ENCODE measurements at regions not wholly inside any gene's neighbourhood (a gene's known extent, or its start where the extent isn't known, plus 50 kb on each side); places are given as distances from the start of the nearest gene placed in this dataset.

DNA sequence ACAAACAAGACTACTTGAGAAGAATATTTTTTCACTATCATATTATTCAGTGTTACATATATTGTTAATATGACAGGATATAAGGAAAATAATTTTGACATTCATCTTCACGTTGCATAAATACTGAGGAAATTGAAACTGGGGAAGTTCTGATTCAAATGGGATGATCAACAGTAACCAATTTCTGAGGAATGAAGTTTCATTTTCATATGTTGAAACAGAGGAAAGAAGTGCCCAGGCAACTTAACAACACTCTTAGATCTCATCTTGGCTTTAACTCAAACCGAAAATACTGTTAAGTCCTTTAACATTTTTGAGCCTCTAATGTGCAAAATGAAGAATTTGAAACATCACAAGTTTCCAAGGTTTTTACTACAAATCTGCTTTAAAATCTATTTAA lies 612.2 kb upstream of the VRK2 start:
- no peak overlapping the region for H3K4me3 ChIP-seq (ENCODE audit: control insufficient read depth, low read depth, low read length)
- no peak for DNase-seq (ENCODE audit: low read depth)
- TF ChIP-seq, protein P1, sequence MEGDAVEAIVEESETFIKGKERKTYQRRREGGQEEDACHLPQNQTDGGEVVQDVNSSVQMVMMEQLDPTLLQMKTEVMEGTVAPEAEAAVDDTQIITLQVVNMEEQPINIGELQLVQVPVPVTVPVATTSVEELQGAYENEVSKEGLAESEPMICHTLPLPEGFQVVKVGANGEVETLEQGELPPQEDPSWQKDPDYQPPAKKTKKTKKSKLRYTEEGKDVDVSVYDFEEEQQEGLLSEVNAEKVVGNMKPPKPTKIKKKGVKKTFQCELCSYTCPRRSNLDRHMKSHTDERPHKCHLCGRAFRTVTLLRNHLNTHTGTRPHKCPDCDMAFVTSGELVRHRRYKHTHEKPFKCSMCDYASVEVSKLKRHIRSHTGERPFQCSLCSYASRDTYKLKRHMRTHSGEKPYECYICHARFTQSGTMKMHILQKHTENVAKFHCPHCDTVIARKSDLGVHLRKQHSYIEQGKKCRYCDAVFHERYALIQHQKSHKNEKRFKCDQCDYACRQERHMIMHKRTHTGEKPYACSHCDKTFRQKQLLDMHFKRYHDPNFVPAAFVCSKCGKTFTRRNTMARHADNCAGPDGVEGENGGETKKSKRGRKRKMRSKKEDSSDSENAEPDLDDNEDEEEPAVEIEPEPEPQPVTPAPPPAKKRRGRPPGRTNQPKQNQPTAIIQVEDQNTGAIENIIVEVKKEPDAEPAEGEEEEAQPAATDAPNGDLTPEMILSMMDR (IDR thresholded peaks at IDR 0.05; ENCODE audit: control insufficient read depth, insufficient read depth, low read depth, low read length, missing control alignments) = no peak

DNA sequence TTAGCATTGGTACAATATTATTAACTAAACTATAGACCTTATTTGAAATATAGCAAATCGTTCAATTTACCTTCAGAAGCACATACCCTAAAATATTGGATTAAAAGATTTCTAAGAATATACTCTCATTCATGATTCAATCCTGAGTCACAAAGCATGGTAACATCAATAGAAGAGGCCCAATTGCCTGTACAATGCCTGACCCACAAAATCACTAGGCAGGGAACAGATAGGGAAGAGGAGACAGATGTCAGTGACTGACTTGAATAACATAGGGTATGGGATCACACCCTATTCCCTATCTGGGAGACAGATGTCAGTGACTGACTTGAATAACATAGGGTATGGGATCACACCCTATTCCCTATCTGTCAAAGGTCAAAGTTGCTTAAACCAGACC lies 611.6 kb upstream of the VRK2 start:
- H3K4me3 ChIP-seq (ENCODE audit: control insufficient read depth, low read depth, low read length) = no peak overlapping the region
- TF ChIP-seq, protein P1 (IDR thresholded peaks at IDR 0.05; ENCODE audit: control insufficient read depth, insufficient read depth, low read depth, low read length, missing control alignments) = no peak
- no peak for DNase-seq (ENCODE audit: low read depth)

DNA sequence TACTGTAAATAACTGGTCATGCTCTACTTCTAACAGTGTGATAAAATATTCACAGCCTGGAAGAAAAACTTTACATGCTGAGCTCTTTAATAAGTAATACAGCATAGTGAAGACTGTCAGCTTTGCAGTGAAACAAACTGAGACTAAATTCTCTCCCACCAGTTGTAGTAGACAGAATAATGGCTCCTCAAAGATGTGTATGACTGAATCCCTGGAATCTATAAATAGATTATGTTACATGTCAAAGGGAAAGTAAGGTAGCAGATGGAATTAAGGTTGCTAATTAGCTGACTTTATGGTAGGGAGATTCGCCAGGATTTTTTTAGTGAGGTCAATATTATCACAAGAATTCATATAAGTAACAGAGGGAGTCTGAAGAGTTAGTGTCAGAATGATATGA lies 609.5 kb upstream of the VRK2 start:
- DNase-seq (ENCODE audit: low read depth) = no peak
- H3K4me3 ChIP-seq (ENCODE audit: control insufficient read depth, low read depth, low read length) = no peak overlapping the region
- TF ChIP-seq, protein P1 (IDR thresholded peaks at IDR 0.05; ENCODE audit: control insufficient read depth, insufficient read depth, low read depth, low read length, missing control alignments) = no peak

DNA sequence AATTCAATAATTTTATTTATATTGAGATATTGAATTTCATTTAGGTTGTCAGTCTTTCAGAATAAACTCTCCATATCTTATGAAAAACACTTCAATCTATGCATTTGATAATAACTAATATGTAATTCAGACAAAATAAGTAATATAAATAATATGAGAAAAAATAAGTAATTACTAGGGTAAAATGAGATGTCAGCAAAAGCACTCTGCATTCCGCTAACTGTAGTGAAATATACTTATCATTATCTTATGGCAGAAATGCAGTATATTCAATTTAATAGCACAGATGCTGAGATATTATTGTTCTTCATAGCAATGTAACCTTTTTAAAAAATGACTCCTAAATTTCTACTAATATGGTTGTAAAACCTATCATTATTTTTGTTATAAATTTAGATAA lies 606.2 kb upstream of the VRK2 start:
- TF ChIP-seq, protein P1 (IDR thresholded peaks at IDR 0.05; ENCODE audit: control insufficient read depth, insufficient read depth, low read depth, low read length, missing control alignments) = no peak
- no peak overlapping the region for H3K4me3 ChIP-seq (ENCODE audit: control insufficient read depth, low read depth, low read length)
- DNase-seq (ENCODE audit: low read depth) = no peak

DNA sequence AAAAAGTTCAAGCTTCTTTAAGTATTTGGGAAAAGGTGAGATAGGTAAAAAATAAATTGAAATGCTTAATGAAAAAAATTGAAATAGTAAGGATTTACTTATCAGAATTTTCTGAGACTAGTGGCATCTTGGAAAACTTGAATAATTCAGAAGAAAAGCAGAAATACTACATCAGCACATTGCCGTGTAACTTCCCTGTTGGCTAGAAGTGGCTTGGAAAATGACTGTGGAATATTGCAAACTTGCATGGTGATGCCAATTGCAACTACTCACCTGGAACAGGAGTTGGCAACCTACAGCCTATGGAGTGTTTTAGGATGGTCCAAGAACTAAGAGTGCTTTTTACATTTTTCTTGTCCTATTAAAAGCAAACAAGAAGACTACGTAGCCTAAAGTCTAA lies 603.5 kb upstream of the VRK2 start:
- no peak for DNase-seq (ENCODE audit: low read depth)
- no peak overlapping the region for H3K4me3 ChIP-seq (ENCODE audit: control insufficient read depth, low read depth, low read length)
- TF ChIP-seq, protein P1 (IDR thresholded peaks at IDR 0.05; ENCODE audit: control insufficient read depth, insufficient read depth, low read depth, low read length, missing control alignments) = no peak

DNA sequence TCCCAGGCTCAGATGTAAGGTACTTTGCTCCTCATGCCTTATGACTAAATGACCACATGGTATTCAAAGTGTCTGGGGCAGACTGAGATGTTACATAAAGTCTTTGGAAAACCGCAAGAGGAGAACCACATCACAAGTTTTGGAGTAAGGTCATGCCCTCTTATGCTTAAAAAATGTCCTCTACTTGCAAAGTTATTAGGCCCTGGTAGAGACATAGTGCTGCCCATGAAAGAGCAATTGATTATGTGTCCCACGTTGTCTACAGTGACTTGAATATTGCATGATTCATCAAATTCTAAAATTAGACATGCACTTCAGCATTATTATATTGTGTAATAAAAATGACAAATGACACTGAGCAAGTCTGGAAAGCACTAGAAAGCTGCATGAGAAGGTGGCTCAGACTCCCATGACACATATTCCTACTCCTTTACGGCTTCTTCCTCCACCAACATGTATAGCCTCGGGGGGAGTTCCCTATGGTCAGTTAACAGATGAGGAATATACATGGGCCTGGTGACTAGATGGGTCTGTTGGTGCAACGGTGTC lies 602.6 kb upstream of the VRK2 start:
- H3K4me3 ChIP-seq (ENCODE audit: control insufficient read depth, low read depth, low read length) = no peak overlapping the region
- TF ChIP-seq, protein P1 (IDR thresholded peaks at IDR 0.05; ENCODE audit: control insufficient read depth, insufficient read depth, low read depth, low read length, missing control alignments) = no peak
- DNase-seq (ENCODE audit: low read depth) = no peak

All from AG09309 (cell line).